NCI-H1436 treated with DMSO at 0.1 percent for 48 hours (cell line): ENCODE measurements at regions not wholly inside any gene's neighbourhood (a gene's known extent, or its start where the extent isn't known, plus 50 kb on each side); places are given as distances from the start of the nearest gene placed in this dataset.
"Not testable (repeated sequence)": the region's sequence is repeated elsewhere in the genome, so short reads cannot be mapped to it uniquely, and the experiment has no call there.

Experiments used
- DNase-seq: peaks from one replicate; lab custom pipeline; 2025; lab: John Stamatoyannopoulos, UW

- DNase-seq, result no peak
Observed at GRCh38 chr7:81181066-81181465, 262.2 kb upstream of the SEMA3C start.

GRCh38 chr7:81180573-81180972 lies 261.7 kb upstream of the SEMA3C start:
- no peak for DNase-seq

- no peak for DNase-seq
Observed at GRCh38 chr7:81175275-81175940, 256.6 kb upstream of the SEMA3C start.

GRCh38 chr7:81173766-81174281 lies 255.0 kb upstream of the SEMA3C start:
- DNase-seq, result no peak

GRCh38 chr7:81170291-81170690 lies 251.4 kb upstream of the SEMA3C start:
- no peak for DNase-seq

- no peak for DNase-seq
Observed at GRCh38 chr7:81167934-81168333, 249.1 kb upstream of the SEMA3C start.

GRCh38 chr7:81165070-81165469 lies 246.2 kb upstream of the SEMA3C start:
- no peak for DNase-seq

- DNase-seq, result no peak
Observed at GRCh38 chr7:81162771-81163525, 244.1 kb upstream of the SEMA3C start.

- DNase-seq, result no peak
Observed at GRCh38 chr7:81162234-81162633, 243.4 kb upstream of the SEMA3C start.

- peak; percentile 72 for DNase-seq
Observed at GRCh38 chr7:81161451-81162075, 242.7 kb upstream of the SEMA3C start.

- no peak for DNase-seq
Observed at GRCh38 chr7:81159402-81159801, 240.6 kb upstream of the SEMA3C start.

- no peak for DNase-seq
Observed at GRCh38 chr7:81158189-81158588, 239.3 kb upstream of the SEMA3C start.

- DNase-seq, result no peak
Observed at GRCh38 chr7:81155654-81156373, 237.0 kb upstream of the SEMA3C start.

GRCh38 chr7:81154565-81154964 lies 235.7 kb upstream of the SEMA3C start:
- no peak for DNase-seq

GRCh38 chr7:81152925-81153324 lies 234.1 kb upstream of the SEMA3C start:
- not testable (repeated sequence) for DNase-seq

GRCh38 chr7:81150951-81151361 lies 232.1 kb upstream of the SEMA3C start:
- DNase-seq, result no peak

GRCh38 chr7:81143856-81144255 lies 225.0 kb upstream of the SEMA3C start:
- DNase-seq, result no peak

- DNase-seq, result not testable (repeated sequence)
Observed at GRCh38 chr7:81141257-81142205, 222.7 kb upstream of the SEMA3C start.

GRCh38 chr7:81140775-81141174 lies 221.9 kb upstream of the SEMA3C start:
- DNase-seq, result no peak

GRCh38 chr7:81140252-81140651 lies 221.4 kb upstream of the SEMA3C start:
- DNase-seq, result no peak

- DNase-seq, result no peak
Observed at GRCh38 chr7:81138870-81139269, 220.0 kb upstream of the SEMA3C start.
